Stimulated activated CD8-positive, alpha-beta memory T cell treated with anti-CD3 and anti-CD28 coated beads, Interleukin-4, amount 100 ng/mL, for 4 hours (primary cell): ENCODE measurements at regions not wholly inside any gene's neighbourhood (a gene's known extent, or its start where the extent isn't known, plus 50 kb on each side); places are given as distances from the start of the nearest gene placed in this dataset.

Experiments
- DNase-seq, 2 donors: peaks; one replicate each; pipeline ENCODE4 v3.0.0-alpha.2; 2020; ENCODE audit warnings: low read depth in 2 of 2, low spot score in 1 of 2

GRCh38 chr6:138550346-138550767, 51.1 kb upstream of the NHSL1 start:
- DNase-seq: no peak

- no peak for DNase-seq
Measured at GRCh38 chr6:138554146-138554545, 54.9 kb upstream of the NHSL1 start.

- no peak for DNase-seq
Measured at GRCh38 chr6:138555421-138555988, 56.2 kb upstream of the NHSL1 start.

DNA sequence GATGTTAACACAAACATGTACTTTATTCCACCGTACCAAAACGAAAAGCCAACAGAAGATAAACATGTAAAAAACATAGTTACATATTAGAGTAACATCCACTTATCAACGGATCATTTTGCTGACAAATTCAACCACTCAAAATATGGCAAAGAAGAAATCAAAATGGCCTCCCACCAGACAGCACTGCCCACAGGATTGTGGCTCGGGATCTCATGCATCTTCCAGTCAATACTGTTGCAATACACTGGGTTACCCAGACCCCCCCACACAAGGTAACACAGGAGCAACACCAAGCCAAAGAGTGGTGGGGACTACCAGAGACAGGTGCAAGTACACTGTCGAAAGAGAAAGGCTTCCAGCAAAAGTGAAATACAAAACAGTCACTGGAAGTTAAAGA, 57.9 kb upstream of the NHSL1 start:
- no peak for DNase-seq

GRCh38 chr6:138559143-138559542, 59.8 kb upstream of the NHSL1 start:
- no peak for DNase-seq

DNA sequence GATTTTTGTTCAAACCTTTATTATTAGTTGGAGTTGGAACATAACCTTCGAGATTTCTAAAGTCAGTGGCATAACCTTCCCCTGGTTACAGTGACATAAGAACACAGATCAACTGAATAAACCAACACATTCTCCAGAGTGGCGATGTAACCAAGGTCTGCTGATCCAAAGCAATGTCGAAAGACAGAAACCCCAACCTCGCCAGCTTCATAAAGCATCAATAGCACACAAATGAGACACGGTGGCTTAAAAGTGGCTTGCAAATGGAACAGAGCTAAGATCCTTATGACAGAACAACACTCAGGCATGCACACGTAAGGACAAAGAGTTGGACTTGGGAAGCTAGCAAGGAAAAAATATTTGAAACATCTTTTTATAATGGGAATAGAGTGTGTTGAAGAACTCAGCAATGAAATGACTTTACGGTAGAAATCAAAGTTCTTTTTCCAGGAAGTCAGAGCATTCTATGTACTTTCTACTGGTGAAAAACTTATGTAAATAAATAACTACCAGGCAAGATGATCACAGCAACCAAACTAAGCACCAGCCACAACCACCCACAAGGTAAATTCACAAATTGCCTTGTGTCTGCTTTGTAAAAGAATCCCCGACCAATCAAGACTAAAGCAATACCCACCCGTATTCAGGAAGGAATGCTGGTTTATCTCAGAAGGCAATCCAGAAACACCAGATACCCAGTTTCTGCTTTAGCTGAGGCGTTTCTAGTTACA, 61.0 kb upstream of the NHSL1 start:
- DNase-seq: no peak

DNA sequence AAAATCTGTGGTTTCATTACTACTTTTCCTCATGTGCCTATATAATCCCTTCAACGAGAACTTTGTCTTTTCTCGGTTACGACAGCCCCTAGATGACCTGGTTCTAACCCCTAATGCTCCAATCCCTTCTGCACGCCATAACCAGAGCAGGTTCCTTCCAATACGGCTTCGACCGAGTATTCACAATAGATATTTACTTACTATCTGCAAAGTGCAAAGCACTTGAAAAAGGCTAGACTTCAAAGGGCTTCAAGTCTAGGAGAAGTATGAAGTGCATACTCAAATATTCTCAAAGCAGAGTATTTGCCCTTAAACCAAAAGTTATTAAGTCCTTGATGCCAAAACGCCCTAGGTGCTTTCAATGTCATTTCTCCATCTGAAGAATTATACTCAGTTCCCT, 63.4 kb upstream of the NHSL1 start:
- DNase-seq: no peak

GRCh38 chr6:138563231-138563630, 63.9 kb upstream of the NHSL1 start:
- DNase-seq: no peak

DNA sequence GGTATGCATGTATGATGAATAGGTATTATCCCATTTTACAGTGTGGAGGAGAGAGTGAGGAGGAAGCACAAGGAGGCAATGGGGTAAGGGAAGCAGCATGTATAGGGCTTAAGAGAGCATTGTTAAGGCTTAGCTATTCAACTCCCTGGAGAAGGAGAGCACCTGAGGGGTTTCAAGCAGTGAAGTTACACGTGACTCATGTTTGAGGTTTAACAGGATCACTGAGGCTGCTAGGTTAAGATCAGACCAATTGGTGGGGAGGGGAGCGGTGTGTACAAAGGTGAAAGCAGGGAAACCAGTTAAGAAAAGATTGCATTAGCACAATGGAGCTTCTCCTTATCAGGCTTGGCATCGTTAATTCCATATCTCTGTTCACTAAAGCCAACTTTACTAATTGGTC, 64.4 kb upstream of the NHSL1 start:
- no peak for DNase-seq

DNA sequence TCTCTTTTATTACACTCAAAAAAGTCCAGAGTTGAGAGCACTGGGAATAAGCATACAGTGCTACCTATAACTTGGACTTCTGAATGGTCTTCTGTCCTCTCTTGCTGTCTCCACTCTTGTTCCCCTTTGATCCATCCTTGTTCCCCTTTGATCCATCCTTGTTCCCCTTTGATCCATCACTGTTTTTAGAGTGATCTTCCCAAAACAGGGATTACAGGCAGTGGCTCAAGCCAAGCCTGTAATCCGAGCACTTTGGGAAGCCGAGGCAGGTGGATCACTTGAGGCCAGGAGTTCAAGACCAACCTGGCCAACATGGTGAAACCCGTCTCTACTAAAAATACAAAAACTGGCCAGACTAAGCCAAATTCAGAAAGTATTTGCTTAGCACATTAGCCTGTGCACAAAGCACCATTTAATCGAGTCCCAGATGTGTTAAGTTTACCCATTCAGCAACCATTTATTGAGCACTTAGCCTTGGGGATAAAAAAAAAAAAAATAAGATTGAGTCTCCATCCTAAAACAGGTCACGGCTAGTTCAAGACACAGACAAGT, 65.0 kb upstream of the NHSL1 start:
- no peak for DNase-seq

GRCh38 chr6:138567052-138567451, 67.8 kb upstream of the NHSL1 start:
- no peak for DNase-seq

GRCh38 chr6:138568997-138569396, 69.7 kb upstream of the NHSL1 start:
- no peak for DNase-seq

GRCh38 chr6:138569554-138569953, 70.3 kb upstream of the NHSL1 start:
- DNase-seq: no peak

GRCh38 chr6:138569970-138570724, 70.9 kb upstream of the NHSL1 start:
- no peak for DNase-seq

- DNase-seq: no peak
Measured at GRCh38 chr6:138570725-138571029, 71.4 kb upstream of the NHSL1 start.

- DNase-seq: no peak
Measured at GRCh38 chr6:138571181-138571580, 71.9 kb upstream of the NHSL1 start.

DNA sequence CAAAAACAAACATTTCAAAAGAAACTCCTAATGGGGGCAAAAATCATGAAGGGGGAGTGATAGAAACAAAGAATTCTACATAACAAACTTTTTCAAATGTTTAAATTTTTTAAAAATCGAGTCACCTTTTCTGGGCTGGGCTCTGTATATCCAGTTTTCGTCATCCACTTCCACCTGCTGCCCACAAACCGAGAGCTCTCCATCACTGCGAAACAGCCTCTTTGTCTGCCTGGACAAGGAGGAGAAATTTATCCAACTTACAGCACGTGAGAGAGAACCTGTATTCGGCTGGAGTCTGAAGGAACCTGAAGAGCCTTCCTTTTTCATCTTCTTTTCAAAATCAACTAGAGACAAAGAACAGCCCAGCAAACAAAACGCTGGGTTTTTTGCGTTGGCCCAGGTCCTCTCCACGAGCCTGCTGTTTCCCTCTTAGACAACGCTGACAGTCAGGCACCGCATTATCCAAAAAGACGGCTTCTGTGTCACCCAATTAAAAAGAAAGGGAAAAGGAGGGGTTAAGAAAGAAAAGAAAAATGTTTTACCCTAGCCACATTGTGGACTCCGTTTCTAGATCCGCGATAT, 72.4 kb upstream of the NHSL1 start:
- DNase-seq: no peak

DNA sequence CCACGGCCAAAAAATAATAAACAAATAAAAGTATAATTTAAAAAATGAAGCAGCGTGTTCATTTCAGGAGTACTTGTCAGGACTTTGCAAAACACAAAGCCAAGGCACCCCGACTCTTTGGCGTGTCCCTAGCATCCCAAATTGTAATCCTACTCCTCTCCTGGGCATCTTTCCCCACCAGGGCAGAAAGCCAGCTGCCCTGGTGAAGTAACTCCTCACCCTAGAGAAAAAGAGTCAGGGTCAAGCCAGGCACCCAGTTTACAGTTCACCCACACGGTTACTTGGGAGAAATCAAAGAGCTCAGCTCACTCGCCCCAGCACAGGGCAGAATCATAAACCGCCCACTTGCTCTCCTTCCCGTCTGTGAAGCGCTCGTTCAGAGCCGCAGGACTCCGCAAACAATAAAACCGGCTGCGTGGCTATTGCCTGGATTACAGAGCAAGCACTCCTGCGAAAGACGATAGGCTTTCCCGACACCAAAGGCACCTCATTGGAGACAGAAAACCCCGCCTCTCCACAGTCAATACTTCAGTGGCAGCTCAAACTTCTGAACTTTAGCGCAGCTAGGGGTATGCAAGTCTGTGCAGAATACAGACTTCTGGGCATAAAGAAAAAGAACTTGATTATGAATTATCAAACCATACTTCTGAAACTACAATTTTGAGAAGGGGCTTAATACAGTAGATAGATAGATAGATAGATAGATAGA, 73.0 kb upstream of the NHSL1 start:
- no peak for DNase-seq

DNA sequence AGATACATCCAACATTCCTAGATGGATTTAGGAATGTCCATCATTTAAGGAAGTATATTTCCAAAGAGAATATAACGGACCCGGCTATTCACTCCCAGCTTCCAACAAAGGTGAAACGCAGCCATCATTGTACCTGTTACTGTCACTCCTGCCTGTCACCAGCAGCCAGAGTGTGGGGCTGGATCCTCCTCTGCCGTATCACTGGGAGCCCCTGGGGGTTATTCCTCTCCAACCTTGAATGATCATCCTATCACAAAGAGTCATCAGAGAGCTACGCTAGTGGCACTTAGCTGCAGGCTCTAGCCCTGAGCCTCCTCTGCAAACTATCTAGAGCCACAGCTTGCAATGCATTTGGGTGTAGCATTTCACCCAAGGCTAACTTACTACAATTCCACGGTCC, 73.6 kb upstream of the NHSL1 start:
- no peak for DNase-seq

DNA sequence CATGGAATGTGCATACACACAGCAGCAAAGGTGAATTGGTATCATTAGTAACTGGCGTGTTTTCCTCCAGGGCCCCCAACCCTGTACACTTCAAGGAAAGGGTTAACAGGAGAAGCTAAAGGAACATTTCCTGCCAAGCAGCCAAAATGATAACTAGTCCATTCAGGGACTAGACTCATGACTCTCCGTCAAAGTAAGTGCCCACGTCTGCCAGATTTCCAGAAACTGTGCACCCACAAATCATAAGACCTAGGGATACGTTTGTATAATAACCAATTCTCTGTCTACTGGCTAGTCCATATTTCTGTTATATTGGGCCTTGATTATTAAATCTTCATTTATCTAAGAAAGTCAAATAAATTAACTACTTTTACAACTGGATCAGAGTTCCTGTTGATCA, 76.0 kb upstream of the NHSL1 start:
- DNase-seq: no peak

DNA sequence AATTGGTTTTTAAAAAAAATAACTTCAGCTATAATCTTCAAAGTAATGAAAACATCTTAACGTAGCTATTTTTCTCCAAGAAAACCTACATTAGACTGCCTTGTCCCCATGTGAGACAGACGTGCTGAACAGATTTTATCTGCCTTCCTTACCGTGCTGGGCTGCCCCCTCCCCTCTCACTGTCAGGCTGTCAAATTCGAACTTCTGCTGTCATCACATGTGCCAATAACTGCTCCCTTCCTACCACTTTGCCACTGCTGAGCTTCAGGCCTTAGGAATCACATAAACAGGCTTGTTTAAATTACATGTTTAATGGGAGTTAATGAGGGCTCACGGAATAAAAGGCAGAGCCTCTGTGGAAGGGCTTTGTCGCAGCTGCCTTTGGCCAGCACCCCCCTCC, 77.0 kb upstream of the NHSL1 start:
- no peak for DNase-seq
